HUES48 (cell line): ENCODE measurements at regions not wholly inside any gene's neighbourhood (a gene's known extent, or its start where the extent isn't known, plus 50 kb on each side); places are given as distances from the start of the nearest gene placed in this dataset.

Source experiments
- H3K27ac ChIP-seq: one replicate; pipeline ENCODE4 v1.7.0; 2013; ENCODE audit warnings: low read depth, low read length, inconsistent platforms
- H3K27me3 ChIP-seq: 2 replicates; pipeline ENCODE4 v1.6.1; 2013; ENCODE audit warnings: mild to moderate bottlenecking, low read length; ENCODE audit not compliant: control insufficient read depth, insufficient read depth
- H3K36me3 ChIP-seq: 2 replicates; pipeline ENCODE4 v1.6.1; 2013; ENCODE audit warnings: low read length; ENCODE audit not compliant: control insufficient read depth, insufficient read depth
- H3K4me1 ChIP-seq: 2 replicates; pipeline ENCODE4 v1.6.1; 2013; ENCODE audit warnings: mild to moderate bottlenecking, low read length; ENCODE audit not compliant: control insufficient read depth, insufficient read depth
- H3K4me3 ChIP-seq: 2 replicates; pipeline ENCODE4 v1.5.1; 2013; ENCODE audit warnings: mild to moderate bottlenecking, low read depth, low read length
- H3K9ac ChIP-seq: 2 replicates; pipeline ENCODE4 v1.6.1; 2013; ENCODE audit warnings: mild to moderate bottlenecking, low read depth, low read length, moderate library complexity
- H3K9me3 ChIP-seq: 2 replicates; pipeline ENCODE4 v1.6.1; 2013; ENCODE audit warnings: low read length; ENCODE audit not compliant: control insufficient read depth, insufficient read depth

DNA sequence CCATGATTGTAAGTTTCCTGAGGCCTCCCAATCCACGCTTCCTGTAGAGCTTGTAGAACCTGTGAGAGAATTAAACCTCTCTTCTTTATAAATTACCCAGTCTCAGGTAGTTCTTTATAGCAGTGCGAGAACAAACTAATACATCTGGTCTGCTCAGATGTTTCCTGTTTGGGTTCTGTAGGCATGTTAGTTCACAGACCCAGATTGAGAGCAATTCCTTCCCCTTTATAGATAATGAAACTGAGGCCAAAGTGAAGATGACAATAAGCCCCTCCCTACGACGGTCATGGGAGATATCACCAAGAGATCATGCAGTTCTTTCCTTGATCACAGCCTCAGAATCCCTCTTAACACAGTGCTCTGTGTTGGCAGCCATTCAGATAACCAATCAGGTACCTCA, 76.5 kb upstream of the CLMN start:
- no peaks in the 10 kb centered on the region for H3K36me3 ChIP-seq
- no peaks in the 10 kb centered on the region for H3K9me3 ChIP-seq
- H3K27ac ChIP-seq: no peak overlapping the region
- H3K4me3 ChIP-seq: no peak overlapping the region
- H3K27me3 ChIP-seq: no peaks in the 10 kb centered on the region
- H3K9ac ChIP-seq: no peak overlapping the region
- H3K4me1 ChIP-seq: no peaks in the 10 kb centered on the region

DNA sequence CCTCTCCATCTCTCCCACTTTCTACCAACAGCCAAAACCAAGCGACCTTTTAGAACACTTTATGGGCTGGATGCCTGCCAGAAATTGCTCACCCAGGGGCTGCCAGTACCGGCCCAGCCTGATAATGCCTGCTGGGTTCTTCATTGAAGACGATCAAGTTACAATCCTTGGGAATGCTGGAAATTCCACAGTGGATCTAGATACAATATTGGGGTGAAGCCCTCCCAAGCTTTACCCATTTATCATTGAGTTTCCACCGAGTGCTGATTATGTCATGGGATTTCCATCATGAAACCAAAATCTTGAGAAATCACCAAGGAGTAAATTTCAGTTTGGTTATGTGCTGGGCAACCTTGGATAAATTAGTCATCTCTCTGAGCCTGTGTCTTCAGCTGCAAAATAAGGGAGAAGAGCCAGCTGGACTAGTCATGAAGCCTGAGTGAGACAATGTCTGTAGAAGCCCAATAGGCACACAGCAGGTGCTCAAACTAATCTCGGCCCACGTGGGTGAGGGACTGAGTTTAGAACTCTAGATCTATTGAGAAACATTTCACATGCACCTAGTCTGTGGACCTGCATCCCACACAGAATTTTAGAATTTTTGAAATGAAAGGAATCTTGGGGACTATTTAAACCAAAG, 75.5 kb upstream of the CLMN start:
- no peak overlapping the region for H3K4me3 ChIP-seq
- no peaks in the 10 kb centered on the region for H3K36me3 ChIP-seq
- H3K27me3 ChIP-seq: no peaks in the 10 kb centered on the region
- H3K4me1 ChIP-seq: no peaks in the 10 kb centered on the region
- no peaks in the 10 kb centered on the region for H3K9me3 ChIP-seq
- H3K27ac ChIP-seq: no peak overlapping the region
- H3K9ac ChIP-seq: no peak overlapping the region

DNA sequence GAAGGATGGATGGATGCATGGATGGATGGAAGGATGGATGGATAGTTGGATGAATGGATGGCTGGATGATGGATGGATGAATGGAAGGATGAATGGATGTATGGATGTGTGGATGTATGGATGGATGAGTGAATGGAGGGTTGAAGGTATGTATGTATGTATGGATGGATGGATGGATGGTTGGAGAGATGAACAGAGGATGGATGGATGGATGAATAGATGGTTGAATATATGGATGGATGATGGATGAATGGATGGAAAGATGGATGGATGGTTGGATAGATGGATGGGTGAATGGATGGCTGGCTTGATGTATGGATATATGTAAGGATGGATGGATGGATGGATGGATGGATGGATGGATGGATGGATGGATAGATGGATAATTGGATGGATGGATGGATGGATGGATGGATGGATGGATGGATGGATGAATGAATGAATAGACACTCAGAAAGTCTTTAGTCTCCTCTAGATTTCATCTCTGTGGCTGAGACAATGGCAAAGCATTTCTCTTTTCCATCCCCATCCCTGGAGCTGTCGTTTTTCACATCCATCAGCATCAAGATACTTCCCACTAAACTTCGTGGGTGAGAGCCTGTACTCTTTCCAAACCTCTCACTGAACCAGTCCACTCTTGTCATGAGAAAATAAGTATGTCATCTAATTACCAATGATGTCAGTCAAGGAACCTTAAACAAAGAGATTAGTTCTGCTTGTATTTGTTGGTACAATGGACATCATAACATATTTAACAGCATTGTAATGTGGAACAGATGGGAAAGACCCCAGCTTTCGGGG, 74.8 kb upstream of the CLMN start:
- H3K36me3 ChIP-seq: no peaks in the 10 kb centered on the region
- H3K4me1 ChIP-seq: no peaks in the 10 kb centered on the region
- H3K9me3 ChIP-seq: no peaks in the 10 kb centered on the region
- no peak overlapping the region for H3K27ac ChIP-seq
- no peaks in the 10 kb centered on the region for H3K27me3 ChIP-seq
- H3K4me3 ChIP-seq: no peak overlapping the region
- H3K9ac ChIP-seq: no peak overlapping the region

DNA sequence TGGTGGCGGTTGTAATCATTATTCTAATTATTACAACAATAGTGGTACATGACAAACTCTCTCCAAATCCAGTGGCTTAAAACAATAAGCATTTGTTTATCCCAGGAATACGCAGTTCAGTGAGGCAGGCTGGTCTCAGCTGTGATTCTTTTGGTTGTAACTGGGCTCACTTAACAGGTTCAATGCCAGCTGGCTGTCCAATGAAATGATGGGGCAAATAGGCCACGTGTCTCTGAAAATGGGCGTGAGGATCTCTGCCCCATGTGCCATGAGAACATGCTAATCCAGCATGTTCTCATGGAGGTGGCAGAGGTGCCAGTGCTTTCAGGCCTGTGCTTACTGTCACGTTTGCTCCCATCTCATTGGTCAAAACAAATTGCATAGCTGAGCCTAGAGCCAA, 73.1 kb upstream of the CLMN start:
- H3K4me1 ChIP-seq: no peaks in the 10 kb centered on the region
- no peaks in the 10 kb centered on the region for H3K9me3 ChIP-seq
- no peaks in the 10 kb centered on the region for H3K36me3 ChIP-seq
- H3K27ac ChIP-seq: no peak overlapping the region
- no peak overlapping the region for H3K4me3 ChIP-seq
- no peak overlapping the region for H3K9ac ChIP-seq
- no peaks in the 10 kb centered on the region for H3K27me3 ChIP-seq

DNA sequence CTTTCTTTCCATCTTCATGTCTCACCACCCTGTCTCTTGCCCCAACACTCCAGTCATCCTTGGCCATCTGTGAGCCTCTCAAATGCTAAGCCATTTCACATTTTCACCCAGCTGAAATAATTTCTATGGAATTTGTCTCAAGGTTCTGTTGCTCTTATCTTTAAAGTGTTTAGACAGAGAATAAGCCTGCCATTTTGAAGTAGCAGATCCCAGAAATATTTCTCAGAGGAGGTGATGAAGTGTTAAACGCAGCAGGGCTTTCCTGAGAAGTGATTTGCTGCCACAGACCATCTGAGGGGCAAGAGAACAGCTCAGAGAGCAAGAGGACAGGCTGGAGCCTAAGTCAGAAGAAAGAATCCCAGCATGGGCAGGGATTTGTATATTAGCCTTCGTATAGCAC, 71.6 kb upstream of the CLMN start:
- Histone ChIP-seq H3K36me3 (no peaks in the 10 kb centered on the region), H3K4me3 (no peak overlapping the region), H3K27ac (no peak overlapping the region), H3K4me1 (no peaks in the 10 kb centered on the region), H3K27me3 (no peaks in the 10 kb centered on the region), H3K9me3 (no peaks in the 10 kb centered on the region), H3K9ac (no peak overlapping the region)

DNA sequence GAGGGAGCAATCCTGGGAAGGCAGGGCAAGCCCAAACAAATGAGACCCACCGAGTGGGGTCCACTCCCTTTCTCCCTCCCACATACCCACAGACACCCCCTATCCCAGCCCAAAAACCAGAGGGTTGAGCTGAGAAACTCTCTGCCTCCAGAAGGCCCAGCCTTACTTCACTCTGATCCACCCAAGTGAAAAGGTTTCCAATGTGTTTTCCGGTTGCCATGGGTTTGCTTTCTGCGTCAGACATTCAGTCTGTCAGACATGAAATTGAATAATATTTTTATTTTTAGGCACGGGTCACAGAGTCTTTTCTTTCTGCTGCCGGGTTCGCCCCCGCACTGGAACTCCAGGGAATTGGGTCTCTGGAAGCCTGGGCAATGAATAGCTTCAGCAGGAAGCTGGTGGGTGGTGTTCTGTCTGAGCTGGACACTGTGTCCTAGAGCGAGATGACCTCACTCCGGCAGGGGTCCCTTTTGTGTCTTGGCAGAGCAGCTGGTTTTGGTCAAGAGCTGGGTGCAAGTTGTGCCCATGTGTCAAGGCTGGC, 69.8 kb upstream of the CLMN start:
- no peaks in the 10 kb centered on the region for H3K9me3 ChIP-seq
- H3K4me3 ChIP-seq: no peak overlapping the region
- no peak overlapping the region for H3K27ac ChIP-seq
- no peaks in the 10 kb centered on the region for H3K27me3 ChIP-seq
- no peak overlapping the region for H3K9ac ChIP-seq
- H3K36me3 ChIP-seq: no peaks in the 10 kb centered on the region
- no peaks in the 10 kb centered on the region for H3K4me1 ChIP-seq

DNA sequence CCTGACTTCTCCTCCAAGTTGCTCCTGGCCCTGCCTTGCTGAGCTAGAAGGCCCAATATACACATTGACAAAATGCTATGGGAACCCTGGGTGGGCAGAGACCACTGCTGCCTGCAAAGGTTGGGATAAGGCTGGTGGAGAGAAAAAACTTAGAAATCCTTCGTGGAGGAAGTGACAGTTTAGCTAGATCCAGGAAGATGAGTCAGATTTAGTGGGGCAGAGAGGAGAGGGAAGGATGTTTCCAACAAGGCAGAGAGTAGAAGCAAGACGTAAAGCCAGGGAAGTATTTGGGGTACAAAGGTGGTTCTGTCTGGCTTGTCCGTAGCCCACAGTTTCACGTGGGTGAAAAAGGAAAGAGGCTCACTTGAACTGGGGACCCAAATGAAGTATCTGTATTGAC, 69.0 kb upstream of the CLMN start:
- H3K27ac ChIP-seq: no peak overlapping the region
- no peaks in the 10 kb centered on the region for H3K36me3 ChIP-seq
- H3K4me3 ChIP-seq: no peak overlapping the region
- no peaks in the 10 kb centered on the region for H3K4me1 ChIP-seq
- no peaks in the 10 kb centered on the region for H3K9me3 ChIP-seq
- H3K27me3 ChIP-seq: no peaks in the 10 kb centered on the region
- no peak overlapping the region for H3K9ac ChIP-seq

DNA sequence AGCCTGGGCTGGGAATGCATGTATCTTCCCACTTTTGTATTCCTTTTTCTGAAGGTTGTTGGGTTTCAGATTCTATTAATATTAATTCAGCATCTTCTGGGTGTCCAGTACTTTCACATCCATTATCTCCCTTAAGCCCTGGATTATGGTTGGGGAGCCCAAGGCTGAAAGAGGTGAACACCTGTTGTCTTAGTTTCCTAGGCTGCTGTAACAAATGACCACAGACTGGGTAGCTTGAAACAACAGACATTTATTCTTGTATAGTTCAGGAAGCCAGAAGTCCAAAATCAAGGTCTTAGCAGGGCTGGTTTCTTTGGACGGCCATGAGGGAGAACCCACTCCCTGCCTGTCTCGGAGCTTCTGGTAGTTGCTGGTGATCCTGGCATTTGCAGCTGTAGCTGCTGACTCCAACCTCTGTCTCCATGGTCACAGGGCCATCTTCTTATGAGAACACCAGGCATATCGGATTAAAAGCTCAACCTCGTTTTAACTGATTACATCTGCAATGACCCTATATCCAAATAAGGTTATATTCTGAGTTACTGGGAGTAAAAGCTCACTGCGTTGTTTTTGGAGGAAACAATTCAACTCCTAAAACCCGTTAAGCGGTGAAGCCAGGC, 68.2 kb upstream of the CLMN start:
- no peaks in the 10 kb centered on the region for H3K36me3 ChIP-seq
- H3K4me3 ChIP-seq: no peak overlapping the region
- no peaks in the 10 kb centered on the region for H3K27me3 ChIP-seq
- H3K9ac ChIP-seq: no peak overlapping the region
- no peak overlapping the region for H3K27ac ChIP-seq
- no peaks in the 10 kb centered on the region for H3K4me1 ChIP-seq
- no peaks in the 10 kb centered on the region for H3K9me3 ChIP-seq

DNA sequence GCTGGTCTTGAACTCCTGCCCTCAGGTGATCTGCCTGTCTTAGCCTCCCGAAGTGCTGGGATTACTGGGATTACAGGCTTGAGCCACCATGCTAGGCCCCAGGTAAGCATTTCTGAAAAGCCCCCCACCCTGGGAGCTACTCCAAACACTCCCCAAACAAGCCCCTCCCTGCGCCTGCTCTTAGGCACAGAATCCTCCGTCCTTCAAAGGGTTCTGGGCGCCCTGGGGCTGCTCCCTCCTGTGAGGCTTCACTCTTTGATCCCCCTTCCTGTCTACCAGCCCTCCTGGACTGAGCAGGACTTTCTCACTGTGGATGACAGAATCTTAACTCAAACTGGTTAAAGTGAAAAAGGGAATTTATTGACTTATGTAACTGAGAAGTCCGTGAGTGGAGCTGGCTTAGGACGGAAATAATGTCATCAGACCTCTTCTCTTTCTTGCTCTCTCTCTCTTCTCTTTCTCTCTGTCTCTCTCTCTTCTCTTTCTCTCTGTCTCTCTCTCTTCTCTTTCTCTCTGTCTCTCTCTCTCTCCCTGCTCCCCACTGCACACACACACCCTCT, 66.9 kb upstream of the CLMN start:
- H3K36me3 ChIP-seq: no peaks in the 10 kb centered on the region
- no peak overlapping the region for H3K9ac ChIP-seq
- no peak overlapping the region for H3K27ac ChIP-seq
- H3K9me3 ChIP-seq: no peaks in the 10 kb centered on the region
- no peaks in the 10 kb centered on the region for H3K4me1 ChIP-seq
- no peaks in the 10 kb centered on the region for H3K27me3 ChIP-seq
- no peak overlapping the region for H3K4me3 ChIP-seq

DNA sequence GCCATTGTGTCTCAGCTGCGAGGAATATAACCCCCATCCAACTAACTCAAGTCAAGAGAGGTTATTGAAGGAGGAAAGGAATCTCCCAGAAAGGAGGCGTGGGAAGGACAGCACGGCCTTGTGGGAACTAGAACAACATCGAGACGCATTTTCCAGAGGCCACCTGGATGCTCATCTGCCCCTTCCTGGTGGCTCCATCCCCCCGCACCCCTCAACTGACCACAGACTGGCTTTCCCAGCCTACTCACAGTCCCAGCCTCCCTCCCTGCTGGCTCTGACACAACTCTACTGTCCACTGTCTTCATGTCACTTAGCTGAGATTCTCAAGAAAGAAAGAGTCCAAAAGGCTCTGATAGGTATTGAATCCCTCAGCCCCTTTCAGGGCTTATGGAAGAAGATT, 66.0 kb upstream of the CLMN start:
- no peaks in the 10 kb centered on the region for H3K9me3 ChIP-seq
- no peaks in the 10 kb centered on the region for H3K4me1 ChIP-seq
- no peak overlapping the region for H3K9ac ChIP-seq
- H3K4me3 ChIP-seq: no peak overlapping the region
- no peaks in the 10 kb centered on the region for H3K36me3 ChIP-seq
- no peak overlapping the region for H3K27ac ChIP-seq
- H3K27me3 ChIP-seq: no peaks in the 10 kb centered on the region

DNA sequence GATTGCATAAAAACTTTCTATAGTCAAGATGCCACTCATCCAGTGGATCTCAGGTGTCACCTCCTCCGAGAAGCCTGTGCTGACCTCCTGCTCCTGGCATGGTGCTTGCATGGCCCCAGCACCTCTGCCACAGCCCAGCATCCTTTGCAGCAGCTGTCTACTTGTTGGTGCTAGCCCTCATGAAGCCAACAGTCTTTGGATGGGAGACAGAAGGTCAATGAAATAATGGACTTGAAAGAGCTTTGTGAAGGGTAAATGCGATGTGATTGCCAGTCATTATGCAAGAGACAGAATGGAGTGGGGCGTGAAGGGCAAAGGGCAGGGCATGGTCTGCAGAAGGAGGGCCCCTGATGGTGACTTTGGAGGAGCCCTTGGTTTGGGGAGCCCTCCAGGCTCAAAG, 63.0 kb upstream of the CLMN start:
- no peaks in the 10 kb centered on the region for H3K4me1 ChIP-seq
- no peaks in the 10 kb centered on the region for H3K36me3 ChIP-seq
- no peak overlapping the region for H3K27ac ChIP-seq
- H3K9me3 ChIP-seq: peaks cover 11% of the 10 kb centered on the region; the same call in 1 of the 2 replicates
- no peak overlapping the region for H3K9ac ChIP-seq
- H3K27me3 ChIP-seq: no peaks in the 10 kb centered on the region
- H3K4me3 ChIP-seq: no peak overlapping the region
